Stimulated activated CD8-positive, alpha-beta memory T cell treated with anti-CD3 and anti-CD28 coated beads, Interleukin-15, amount 100 ng/mL, for 4 hours (primary cell): ENCODE measurements at regions not wholly inside any gene's neighbourhood (a gene's known extent, or its start where the extent isn't known, plus 50 kb on each side); places are given as distances from the start of the nearest gene placed in this dataset.
"Not testable (repeated sequence)": the region's sequence is repeated elsewhere in the genome, so short reads cannot be mapped to it uniquely, and the experiment has no call there.

Experiments used
- DNase-seq, 2 donors: peaks; one replicate each; pipeline ENCODE4 v3.0.0-alpha.2; 2020; ENCODE audit warnings: low read depth in 2 of 2

DNA sequence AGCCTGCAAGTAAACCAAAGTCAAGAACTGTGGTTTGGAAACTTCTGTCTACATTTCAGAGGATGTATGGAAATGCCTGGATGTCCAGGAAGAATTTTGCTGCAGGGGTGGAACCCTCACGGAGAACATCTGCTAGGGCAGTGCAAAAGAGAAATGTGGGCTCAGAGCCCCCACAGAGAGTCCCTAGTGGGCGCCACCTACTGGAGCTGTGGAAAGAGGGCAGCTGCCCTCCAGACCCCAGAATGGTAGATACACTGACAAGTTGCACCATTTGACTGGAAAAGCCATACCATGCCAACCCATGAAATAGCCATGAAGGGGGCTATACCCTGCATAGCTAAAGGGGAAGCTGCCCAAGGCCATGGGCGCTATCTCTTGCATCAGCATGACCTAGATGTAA, 1672.4 kb downstream of the KCNT2 start:
- no peak for DNase-seq

DNA sequence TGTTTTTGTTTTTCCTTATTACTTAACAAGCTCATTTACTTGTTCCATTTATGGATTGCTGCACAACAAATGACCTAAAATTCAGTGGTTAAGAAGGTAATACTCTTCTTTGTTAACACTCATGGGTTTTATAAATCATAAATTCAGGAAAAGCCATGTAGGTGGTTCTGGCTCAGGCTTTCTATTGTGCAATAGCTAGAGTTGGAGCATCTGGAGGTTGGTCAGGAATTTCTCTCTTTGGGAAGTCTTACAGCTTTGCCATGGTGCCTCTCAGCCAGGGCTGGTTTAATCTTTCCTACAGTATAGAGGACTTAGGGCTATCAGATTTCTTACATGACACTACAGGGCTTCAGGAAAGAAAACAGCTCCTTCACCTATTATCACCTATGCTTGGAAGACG, 1677.1 kb downstream of the KCNT2 start:
- DNase-seq = no peak

DNA sequence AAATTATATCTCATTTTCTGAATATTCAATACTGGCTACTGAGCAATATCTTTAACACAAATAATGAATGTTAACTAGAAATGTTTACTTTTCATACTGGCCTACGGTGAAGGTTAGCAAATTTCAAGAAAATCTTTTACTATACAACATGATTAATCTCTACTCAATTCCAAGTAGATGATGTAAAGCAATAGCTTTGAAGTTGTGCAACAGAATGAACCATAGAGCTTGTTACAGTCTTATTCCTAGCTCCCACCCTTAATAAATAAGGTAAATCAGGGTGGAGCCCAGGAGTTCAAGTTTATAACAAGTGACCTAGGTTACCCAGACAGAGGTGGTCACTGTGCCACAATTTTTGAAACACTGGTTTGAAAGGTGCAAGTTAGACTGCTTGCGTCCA, 1678.1 kb downstream of the KCNT2 start:
- DNase-seq = no peak

GRCh38 chr1:194929357-194929756, 1678.9 kb downstream of the KCNT2 start:
- DNase-seq = no peak

DNA sequence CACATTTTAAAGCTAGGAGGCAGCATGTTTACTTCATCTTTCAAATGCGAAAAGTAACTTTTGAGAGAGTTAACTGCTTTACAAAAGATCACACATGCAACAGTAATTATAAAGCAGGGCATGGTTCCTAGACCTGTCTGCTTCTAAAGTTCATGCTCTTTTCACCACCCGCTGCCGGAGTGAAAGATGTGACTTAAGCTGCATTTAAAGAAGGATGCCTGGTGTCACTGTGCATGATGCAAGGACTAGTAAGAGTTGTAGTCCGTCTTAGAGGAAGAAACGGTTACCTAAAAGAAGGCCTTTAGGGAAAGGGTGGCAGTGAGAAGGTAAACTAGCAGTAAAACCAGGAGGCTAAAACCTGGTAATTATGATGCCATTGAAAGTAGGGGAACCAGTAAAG, 1689.1 kb downstream of the KCNT2 start:
- no peak for DNase-seq

DNA sequence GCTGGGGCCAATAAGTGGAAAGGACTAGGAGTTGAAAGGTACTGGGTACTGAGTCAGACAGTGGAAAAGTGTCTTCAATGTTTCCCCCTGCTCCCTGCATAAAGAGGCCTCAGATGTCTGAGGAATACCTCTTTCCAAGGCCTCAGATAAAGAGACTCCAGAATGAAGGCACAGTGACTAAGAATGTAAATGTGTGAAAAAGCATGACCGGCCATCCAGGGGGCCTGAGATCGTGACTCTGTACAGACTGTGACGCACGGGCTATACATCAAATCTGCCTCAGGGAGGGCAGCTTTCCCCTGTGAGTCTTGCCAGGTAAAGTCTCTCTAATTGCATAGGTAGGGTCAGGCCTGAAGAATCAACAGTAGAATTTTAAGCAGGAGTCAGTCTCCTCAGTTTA, 1690.5 kb downstream of the KCNT2 start:
- no peak for DNase-seq

- DNase-seq = no peak
These were observed 1699.6 kb downstream of the KCNT2 start for GRCh38 chr1:194908643-194909042.

GRCh38 chr1:194903524-194903923, 1704.7 kb downstream of the KCNT2 start:
- DNase-seq = no peak

DNA sequence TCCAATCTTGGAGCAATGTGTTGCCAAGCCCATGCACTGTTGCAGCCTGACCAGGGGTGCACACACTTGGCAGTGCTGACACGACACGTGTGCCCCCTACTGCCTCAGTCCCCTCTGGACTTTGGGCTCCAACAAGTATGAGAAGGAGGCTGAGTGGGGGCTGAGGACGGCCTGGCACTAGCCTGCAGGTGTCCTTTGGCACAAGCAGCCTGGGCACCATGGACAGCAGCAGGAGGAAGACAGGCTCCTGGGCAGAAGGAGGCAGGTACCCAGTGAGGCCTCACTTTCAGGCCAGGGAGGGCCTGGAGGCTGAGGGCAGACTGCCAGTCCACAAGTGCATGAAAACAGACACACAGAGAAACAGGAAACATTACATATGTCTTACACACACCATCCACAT, 1702.9 kb upstream of the B3GALT2 start:
- no peak for DNase-seq

DNA sequence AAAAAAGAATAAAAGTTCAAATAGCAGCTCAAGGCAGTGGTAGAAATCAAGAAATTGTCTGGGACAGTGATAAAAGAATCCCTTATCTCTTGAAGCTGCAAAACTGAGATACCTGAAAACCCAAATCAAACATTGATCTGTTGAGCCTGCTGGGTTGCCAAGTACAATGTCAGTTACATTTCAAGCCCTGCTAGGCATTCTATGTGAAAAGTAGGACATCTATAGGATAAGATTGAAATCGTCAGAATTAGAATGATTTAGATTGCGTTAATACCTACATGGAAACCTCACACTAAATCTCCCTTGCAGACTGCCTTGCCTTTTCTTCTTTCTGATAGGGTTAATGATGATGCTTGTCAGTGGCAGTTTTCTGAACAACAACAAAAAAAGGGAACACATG, 1684.4 kb upstream of the B3GALT2 start:
- no peak for DNase-seq

- no peak for DNase-seq
These were observed 1679.7 kb upstream of the B3GALT2 start for GRCh38 chr1:194866153-194866552.

DNA sequence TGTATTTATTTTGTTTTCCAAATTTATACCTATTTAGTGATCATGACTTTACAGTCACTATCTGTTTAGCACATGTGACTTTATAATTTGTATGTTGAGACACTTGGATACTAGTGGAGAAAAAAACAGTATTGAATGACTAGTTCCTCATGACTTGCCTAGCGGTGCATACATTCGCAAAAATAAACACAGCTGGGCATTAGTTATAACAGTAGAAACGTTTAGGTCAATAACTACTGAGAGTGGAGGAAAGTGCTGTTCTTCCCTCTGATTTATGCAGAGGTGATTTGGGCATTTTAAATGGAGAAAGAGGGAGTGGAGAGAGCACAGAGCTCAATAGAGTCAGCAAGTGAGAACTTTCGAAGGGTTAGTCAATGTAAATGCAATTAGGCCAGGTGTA, 1679.0 kb upstream of the B3GALT2 start:
- DNase-seq = no peak

DNA sequence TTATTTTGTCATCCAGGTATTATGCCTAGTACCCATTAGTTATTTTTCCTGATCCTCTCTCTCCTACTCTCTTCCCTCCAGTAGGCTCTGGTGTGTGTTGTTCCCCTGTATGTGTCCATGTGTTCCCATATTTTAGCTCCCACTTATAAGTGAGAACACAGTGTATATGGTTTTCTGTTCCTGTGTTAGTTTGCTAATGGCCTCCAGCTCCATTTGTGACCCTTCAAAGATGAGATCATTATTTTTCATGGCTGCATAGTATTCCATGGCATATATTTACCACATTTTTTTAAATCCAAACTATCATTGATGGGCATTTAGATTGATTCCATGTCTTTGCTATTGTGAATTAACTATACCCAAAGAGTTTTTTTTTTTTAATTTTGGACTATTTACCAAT, 1675.7 kb upstream of the B3GALT2 start:
- DNase-seq = no peak

GRCh38 chr1:194860248-194861201, 1674.1 kb upstream of the B3GALT2 start:
- DNase-seq = no peak

- DNase-seq = not testable (repeated sequence)
These were observed 1673.2 kb upstream of the B3GALT2 start for GRCh38 chr1:194859481-194860154.

DNA sequence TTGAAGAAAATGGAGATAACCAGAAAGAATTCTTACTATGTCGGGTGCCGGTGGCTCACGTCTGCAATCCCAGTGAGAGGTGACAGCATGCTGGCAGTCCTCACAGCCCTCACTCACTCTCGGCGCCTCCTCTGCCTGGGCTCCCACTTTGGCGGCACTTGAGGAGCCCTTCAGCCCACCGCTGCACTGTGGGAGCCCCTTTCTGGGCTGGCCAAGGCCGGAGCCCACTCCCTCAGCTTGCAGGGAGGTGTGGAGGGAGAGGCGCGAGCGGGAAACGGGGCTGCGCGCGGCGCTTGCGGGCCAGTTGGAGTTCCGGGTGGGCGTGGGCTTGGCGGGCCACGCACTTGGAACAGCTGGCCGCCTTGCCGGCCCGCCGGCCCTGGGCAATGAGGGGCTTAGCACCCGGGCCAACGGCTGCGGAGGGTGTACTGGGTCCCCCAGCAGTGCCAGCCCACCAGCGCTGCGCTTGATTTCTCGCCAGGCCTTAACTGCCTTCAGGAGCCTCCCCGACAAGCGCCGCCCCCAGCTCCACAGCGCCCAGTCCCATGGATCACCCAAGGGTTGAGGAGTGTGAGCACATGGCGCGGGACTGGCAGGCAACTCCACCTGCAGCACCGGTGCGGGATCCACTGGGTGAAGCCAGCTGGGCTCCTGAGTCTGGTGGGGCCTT, 1672.5 kb upstream of the B3GALT2 start:
- not testable (repeated sequence) for DNase-seq

DNA sequence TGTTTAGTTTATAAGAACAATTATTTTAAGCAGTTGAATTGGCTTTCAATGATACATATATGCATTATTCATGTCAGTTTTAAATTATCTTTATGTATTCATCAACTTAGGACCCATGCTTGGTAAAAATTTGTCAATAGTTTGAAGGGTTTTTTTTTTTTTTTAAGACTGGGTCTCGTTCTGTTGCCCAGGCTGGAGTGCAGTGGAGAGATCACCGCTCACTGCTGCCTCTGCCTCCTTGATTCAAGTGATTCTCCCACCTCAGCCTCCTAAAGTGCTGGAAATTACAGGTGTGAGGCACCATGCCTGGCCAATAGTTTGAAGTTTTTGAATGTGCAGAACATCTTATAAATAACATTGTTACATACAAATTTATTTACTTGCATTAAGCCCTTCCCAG, 1671.0 kb upstream of the B3GALT2 start:
- no peak for DNase-seq

DNA sequence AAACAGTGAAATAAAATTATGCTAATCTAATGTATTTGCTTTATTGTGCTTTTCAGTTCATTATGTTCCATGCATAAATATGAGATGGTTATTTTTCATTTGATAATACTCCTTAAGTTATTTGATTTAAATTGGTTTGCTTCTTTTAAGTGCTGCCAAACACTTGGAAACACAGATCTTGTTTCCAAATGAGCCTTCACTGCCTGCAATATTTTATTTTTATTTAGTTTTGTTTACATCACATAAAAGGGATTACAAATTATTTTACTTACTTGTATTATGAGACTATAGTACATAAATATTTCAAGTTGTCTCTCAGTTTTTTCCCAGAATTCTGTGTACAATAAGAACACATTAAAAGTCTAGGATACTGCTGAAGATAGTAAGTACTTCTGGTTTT, 1662.4 kb upstream of the B3GALT2 start:
- no peak for DNase-seq

DNA sequence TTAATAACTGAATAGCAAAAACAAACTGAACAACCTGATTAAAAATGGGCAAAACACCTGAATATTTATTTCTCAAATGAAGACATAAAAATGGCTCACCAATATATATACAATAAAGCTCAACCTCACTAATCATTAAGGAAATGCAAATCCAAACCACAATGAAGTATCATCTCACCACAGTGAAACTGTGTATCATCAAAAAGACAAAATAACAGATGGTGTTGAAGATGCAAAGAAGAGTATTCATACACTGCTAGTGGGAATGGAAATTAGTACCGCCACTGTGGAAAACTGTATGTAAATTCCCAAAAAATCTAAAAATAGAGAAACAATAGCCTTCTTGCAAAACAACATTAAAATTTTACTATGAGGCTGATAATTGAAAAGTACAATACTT, 1660.1 kb upstream of the B3GALT2 start:
- DNase-seq = no peak

GRCh38 chr1:194843077-194843476, 1656.7 kb upstream of the B3GALT2 start:
- DNase-seq = no peak

GRCh38 chr1:194833111-194833510, 1646.7 kb upstream of the B3GALT2 start:
- no peak for DNase-seq

DNA sequence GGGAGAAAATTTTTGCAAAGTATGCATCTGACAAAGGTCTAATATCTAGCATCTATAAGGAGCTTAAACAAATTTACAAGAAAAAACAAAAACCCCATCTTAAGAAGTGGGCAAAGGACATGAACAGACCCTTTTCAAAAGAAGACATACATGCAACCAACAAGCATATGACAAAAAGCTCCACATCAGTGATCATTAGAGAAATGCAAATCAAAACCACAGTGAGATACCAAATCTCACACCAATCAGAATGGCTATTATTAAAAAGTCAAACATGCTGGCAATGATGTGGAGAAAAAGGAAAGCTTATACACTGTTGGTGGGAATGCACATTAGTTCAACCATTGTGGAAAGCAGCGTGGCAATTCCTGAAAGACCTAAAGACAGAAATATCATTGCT, 1645.2 kb upstream of the B3GALT2 start:
- not testable (repeated sequence) for DNase-seq

- no peak for DNase-seq
These were observed 1644.0 kb upstream of the B3GALT2 start for GRCh38 chr1:194830387-194830786.
